Panc1 (cell line): ENCODE measurements at regions not wholly inside any gene's neighbourhood (a gene's known extent, or its start where the extent isn't known, plus 50 kb on each side); places are given as distances from the start of the nearest gene placed in this dataset.

Experiments
- ATAC-seq: fragments of 200-7000 bp; cut with Tn5 transposase; 2 replicates; pipeline ENCODE4 v1.9.1; 2020; ENCODE audit warnings: mild to moderate bottlenecking, moderate library complexity
- BruUV-seq: library from RNA; stranded (reverse); fragments of 400-500 nt; replicated peaks from 2 replicates; lab custom pipeline; 2021; lab: Mats Ljungman, UMichigan
- CTCF ChIA-PET: fragments of 300-600 bp; sonication (Branson Sonifier 250); formaldehyde crosslinking; loops from one replicate; lab custom pipeline; 2022; ENCODE audit warnings: antibody characterized with exemption; lab: Charles Lee
- POLR2A ChIA-PET: fragments of 300-600 bp; sonication (Branson Sonifier 250); formaldehyde crosslinking; loops from one replicate; lab custom pipeline; 2022; ENCODE audit warnings: antibody characterized with exemption; lab: Charles Lee
- DNase-seq: peaks from one replicate; pipeline ENCODE4 v3.0.0-alpha.2; 2010; ENCODE audit warnings: low read depth, low spot score
- H3K27ac ChIP-seq: 2 replicates; pipeline ENCODE4 v1.5.1; 2011; ENCODE audit warnings: mild to moderate bottlenecking, low read length, inconsistent platforms
- H3K27me3 ChIP-seq: fragments of 200-500 bp; sonication (Bioruptor generic); 2 replicates; pipeline ENCODE4 v1.6.0; 2014; ENCODE audit warnings: low read length, inconsistent platforms; ENCODE audit not compliant: control insufficient read depth, insufficient read depth
- H3K36me3 ChIP-seq: fragments of 200-500 bp; sonication (Bioruptor generic); 2 replicates; pipeline ENCODE4 v1.5.1; 2014; ENCODE audit warnings: inconsistent platforms, mild to moderate bottlenecking, low read length, moderate library complexity; ENCODE audit not compliant: control insufficient read depth, insufficient read depth
- H3K4me1 ChIP-seq: 2 replicates; pipeline ENCODE4 v1.5.1; 2011; ENCODE audit warnings: inconsistent platforms, mild to moderate bottlenecking, low read length, moderate library complexity; ENCODE audit not compliant: control insufficient read depth, insufficient read depth
- H3K4me3 ChIP-seq, 2 experiments: 2 replicates each; pipeline ENCODE4 v1.5.1; 2011 to 2012; ENCODE audit warnings: low read depth in 2 of 2, low read length in 2 of 2, mild to moderate bottlenecking in 2 of 2, inconsistent platforms in 1 of 2, moderate library complexity in 1 of 2
- H3K9me3 ChIP-seq: fragments of 200-500 bp; sonication (Bioruptor generic); 2 replicates; pipeline ENCODE4 v1.5.1; 2014; ENCODE audit warnings: low read depth, mild to moderate bottlenecking, inconsistent platforms, low read length, moderate library complexity; ENCODE audit not compliant: control insufficient read depth, insufficient read depth
- POLR2AphosphoS5 ChIP-seq: IDR thresholded peaks from 2 replicates; pipeline ENCODE4 v1.6.1; 2012; ENCODE audit warnings: mild to moderate bottlenecking, low read depth, low read length, moderate library complexity
- SIN3A ChIP-seq: IDR thresholded peaks from 2 replicates; pipeline ENCODE4 v1.6.1; 2012; ENCODE audit warnings: low read depth, mild to moderate bottlenecking, low read length, moderate library complexity, borderline replicate concordance; ENCODE audit not compliant: insufficient read depth
- TCF7L2 ChIP-seq: IDR thresholded peaks from 2 replicates; pipeline ENCODE4 v1.6.1; 2011; ENCODE audit warnings: mild to moderate bottlenecking, low read depth, low read length, inconsistent platforms
- in situ Hi-C: cut with HindIII; loops from 2 replicates; pipeline ENCODE4 v1.10.0; 2016; ENCODE audit warnings: low sequenced_read_pairs, low pct_unique_long_range_greater_than_20kb
- intact Hi-C: fragments of 100-400 bp; cut with micrococcal nuclease; formaldehyde crosslinking; loops from one replicate; pipeline ENCODE4 v1.10.0; 2022; ENCODE audit not compliant: unreplicated experiment
- TF ChIP-seq, protein P1 (sequence below), 2 experiments: IDR thresholded peaks; 2 replicates each; pipeline ENCODE4 v1.6.1; 2011 to 2012; ENCODE audit warnings: low read depth in 2 of 2, control low read depth in 1 of 2, low read length in 1 of 2, mild to moderate bottlenecking in 1 of 2, moderate library complexity in 1 of 2; ENCODE audit not compliant: insufficient read depth in 1 of 2
- TF ChIP-seq, protein P2 (sequence below): fragments of 450-650 bp; IDR thresholded peaks from 2 replicates; pipeline ENCODE4 v1.5.1; 2017; ENCODE audit warnings: mild to moderate bottlenecking

DNA sequence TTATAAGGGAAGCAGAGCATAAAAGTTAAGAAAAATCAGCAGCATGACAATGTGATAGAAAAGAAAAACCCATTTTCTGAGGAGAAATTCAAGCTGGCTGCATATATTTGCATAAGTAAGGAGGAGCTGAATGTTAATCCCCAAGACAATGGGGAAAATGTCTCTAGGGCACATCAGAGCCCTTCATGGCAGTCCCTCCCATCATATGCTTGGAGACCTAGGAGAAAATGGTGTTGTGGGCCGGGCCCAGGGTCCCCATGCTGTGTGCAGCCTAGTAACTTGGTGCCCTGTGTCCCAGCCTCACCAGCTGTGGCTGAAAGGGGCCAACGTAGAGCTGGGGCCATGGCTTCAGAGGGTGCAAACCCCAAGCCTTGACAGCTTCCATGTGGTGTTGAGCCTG, 100.6 kb upstream of the PLPPR4 start:
- TF ChIP-seq, protein P1, sequence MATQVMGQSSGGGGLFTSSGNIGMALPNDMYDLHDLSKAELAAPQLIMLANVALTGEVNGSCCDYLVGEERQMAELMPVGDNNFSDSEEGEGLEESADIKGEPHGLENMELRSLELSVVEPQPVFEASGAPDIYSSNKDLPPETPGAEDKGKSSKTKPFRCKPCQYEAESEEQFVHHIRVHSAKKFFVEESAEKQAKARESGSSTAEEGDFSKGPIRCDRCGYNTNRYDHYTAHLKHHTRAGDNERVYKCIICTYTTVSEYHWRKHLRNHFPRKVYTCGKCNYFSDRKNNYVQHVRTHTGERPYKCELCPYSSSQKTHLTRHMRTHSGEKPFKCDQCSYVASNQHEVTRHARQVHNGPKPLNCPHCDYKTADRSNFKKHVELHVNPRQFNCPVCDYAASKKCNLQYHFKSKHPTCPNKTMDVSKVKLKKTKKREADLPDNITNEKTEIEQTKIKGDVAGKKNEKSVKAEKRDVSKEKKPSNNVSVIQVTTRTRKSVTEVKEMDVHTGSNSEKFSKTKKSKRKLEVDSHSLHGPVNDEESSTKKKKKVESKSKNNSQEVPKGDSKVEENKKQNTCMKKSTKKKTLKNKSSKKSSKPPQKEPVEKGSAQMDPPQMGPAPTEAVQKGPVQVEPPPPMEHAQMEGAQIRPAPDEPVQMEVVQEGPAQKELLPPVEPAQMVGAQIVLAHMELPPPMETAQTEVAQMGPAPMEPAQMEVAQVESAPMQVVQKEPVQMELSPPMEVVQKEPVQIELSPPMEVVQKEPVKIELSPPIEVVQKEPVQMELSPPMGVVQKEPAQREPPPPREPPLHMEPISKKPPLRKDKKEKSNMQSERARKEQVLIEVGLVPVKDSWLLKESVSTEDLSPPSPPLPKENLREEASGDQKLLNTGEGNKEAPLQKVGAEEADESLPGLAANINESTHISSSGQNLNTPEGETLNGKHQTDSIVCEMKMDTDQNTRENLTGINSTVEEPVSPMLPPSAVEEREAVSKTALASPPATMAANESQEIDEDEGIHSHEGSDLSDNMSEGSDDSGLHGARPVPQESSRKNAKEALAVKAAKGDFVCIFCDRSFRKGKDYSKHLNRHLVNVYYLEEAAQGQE (IDR thresholded peaks at IDR 0.05; ENCODE audit: insufficient read depth in 1 of 2, low read depth in 2 of 2, low read length in 1 of 2): no peak
- TF ChIP-seq, protein P2, sequence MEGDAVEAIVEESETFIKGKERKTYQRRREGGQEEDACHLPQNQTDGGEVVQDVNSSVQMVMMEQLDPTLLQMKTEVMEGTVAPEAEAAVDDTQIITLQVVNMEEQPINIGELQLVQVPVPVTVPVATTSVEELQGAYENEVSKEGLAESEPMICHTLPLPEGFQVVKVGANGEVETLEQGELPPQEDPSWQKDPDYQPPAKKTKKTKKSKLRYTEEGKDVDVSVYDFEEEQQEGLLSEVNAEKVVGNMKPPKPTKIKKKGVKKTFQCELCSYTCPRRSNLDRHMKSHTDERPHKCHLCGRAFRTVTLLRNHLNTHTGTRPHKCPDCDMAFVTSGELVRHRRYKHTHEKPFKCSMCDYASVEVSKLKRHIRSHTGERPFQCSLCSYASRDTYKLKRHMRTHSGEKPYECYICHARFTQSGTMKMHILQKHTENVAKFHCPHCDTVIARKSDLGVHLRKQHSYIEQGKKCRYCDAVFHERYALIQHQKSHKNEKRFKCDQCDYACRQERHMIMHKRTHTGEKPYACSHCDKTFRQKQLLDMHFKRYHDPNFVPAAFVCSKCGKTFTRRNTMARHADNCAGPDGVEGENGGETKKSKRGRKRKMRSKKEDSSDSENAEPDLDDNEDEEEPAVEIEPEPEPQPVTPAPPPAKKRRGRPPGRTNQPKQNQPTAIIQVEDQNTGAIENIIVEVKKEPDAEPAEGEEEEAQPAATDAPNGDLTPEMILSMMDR: no peak
- TF ChIP-seq TCF7L2: no peak
- TF ChIP-seq POLR2AphosphoS5: no peak
- no peak for TF ChIP-seq SIN3A
- DNase-seq (no peak), ATAC-seq (no peak)
- no peaks in the 10 kb centered on the region for H3K36me3 ChIP-seq
- ChIA-PET POLR2A (no interaction called here), CTCF (no interaction called here)
- BruUV-seq: no TSS peak
- in situ Hi-C loops: no loop called here
- H3K27me3 ChIP-seq: no peaks in the 10 kb centered on the region
- no peaks in the 10 kb centered on the region for H3K4me1 ChIP-seq
- no peak overlapping the region for H3K4me3 ChIP-seq
- H3K9me3 ChIP-seq: no peaks in the 10 kb centered on the region
- intact Hi-C loops: no loop called here
- H3K27ac ChIP-seq: no peak overlapping the region

DNA sequence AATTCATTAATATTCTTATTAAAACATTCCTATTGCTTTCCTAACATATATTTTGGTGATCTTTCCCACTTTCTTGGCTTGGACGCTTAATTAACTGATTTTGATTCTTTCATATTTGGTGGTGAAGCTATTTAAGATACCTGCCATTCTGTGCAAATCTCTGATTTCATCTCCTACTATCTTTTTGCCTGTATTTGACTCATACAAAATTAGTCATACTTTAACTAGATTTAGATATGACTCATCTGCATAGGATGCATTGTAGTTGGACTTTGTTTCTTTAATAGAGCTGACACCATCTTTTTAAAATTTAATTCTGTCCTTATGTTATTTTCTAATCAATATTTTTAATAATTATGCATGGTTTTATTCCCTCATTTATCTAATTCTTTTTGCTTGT, 93.8 kb upstream of the PLPPR4 start:
- no peaks in the 10 kb centered on the region for H3K4me1 ChIP-seq

More for the DNA sequence above, 93.8 kb upstream of the PLPPR4 start:
- no peak for TF ChIP-seq POLR2AphosphoS5
- no peak for TF ChIP-seq TCF7L2
- TF ChIP-seq, protein P1 (IDR thresholded peaks at IDR 0.05; ENCODE audit: insufficient read depth in 1 of 2, low read depth in 2 of 2, low read length in 1 of 2): no peak
- Histone ChIP-seq H3K27me3 (no peaks in the 10 kb centered on the region), H3K36me3 (no peaks in the 10 kb centered on the region), H3K9me3 (no peaks in the 10 kb centered on the region), H3K4me3 (no peak overlapping the region), H3K27ac (no peak overlapping the region)
- no TSS peak for BruUV-seq
- ChIA-PET POLR2A (no interaction called here), CTCF (no interaction called here)
- ATAC-seq: no peak
- DNase-seq: no peak
- intact Hi-C loops (no loop called here), in situ Hi-C loops (no loop called here)
